ENCODE measurements at regions not wholly inside any gene's neighbourhood (a gene's known extent, or its start where the extent isn't known, plus 50 kb on each side); places are given as distances from the start of the nearest gene placed in this dataset.

GRCh38 chr10:29041616-29042015 lies 247.3 kb upstream of the LYZL1 start:
- no peak for TF ChIP-seq CTCF (IDR thresholded peaks at IDR 0.05; ENCODE audit: insufficient read depth, low read depth, low read length)
- DNase-seq (ENCODE audit: low read depth): no peak
- no peak overlapping the region for H3K4me3 ChIP-seq (ENCODE audit: low read depth, low read length)

GRCh38 chr10:29048506-29048905 lies 240.4 kb upstream of the LYZL1 start:
- H3K4me3 ChIP-seq (ENCODE audit: low read depth, low read length): no peak overlapping the region
- no peak for TF ChIP-seq CTCF (IDR thresholded peaks at IDR 0.05; ENCODE audit: insufficient read depth, low read depth, low read length)
- DNase-seq (ENCODE audit: low read depth): no peak

GRCh38 chr10:29050081-29050480 lies 238.8 kb upstream of the LYZL1 start:
- no peak overlapping the region for H3K4me3 ChIP-seq (ENCODE audit: low read depth, low read length)
- TF ChIP-seq CTCF (IDR thresholded peaks at IDR 0.05; ENCODE audit: insufficient read depth, low read depth, low read length): no peak
- DNase-seq (ENCODE audit: low read depth): no peak

GRCh38 chr10:29055101-29055500 lies 233.8 kb upstream of the LYZL1 start:
- no peak overlapping the region for H3K4me3 ChIP-seq (ENCODE audit: low read depth, low read length)
- DNase-seq (ENCODE audit: low read depth): no peak
- TF ChIP-seq CTCF (IDR thresholded peaks at IDR 0.05; ENCODE audit: insufficient read depth, low read depth, low read length): no peak

- no peak for DNase-seq (ENCODE audit: low read depth)
- H3K4me3 ChIP-seq (ENCODE audit: low read depth, low read length): no peak overlapping the region
- TF ChIP-seq CTCF (IDR thresholded peaks at IDR 0.05; ENCODE audit: insufficient read depth, low read depth, low read length): no peak
Observed at GRCh38 chr10:29056729-29057128, 232.1 kb upstream of the LYZL1 start.

GRCh38 chr10:29057822-29058331 lies 231.0 kb upstream of the LYZL1 start:
- no peak for DNase-seq (ENCODE audit: low read depth)
- no peak overlapping the region for H3K4me3 ChIP-seq (ENCODE audit: low read depth, low read length)
- no peak for TF ChIP-seq CTCF (IDR thresholded peaks at IDR 0.05; ENCODE audit: insufficient read depth, low read depth, low read length)
